Fibroblast of mammary gland (primary cell): ENCODE measurements at regions not wholly inside any gene's neighbourhood (a gene's known extent, or its start where the extent isn't known, plus 50 kb on each side); places are given as distances from the start of the nearest gene placed in this dataset.

ENCODE experiments used
- DNase-seq: peaks from one replicate; pipeline ENCODE4 v3.0.0-alpha.2; 2010; ENCODE audit warnings: low read depth
- H3K4me3 ChIP-seq: 2 replicates; pipeline ENCODE4 v1.5.1; 2011; ENCODE audit warnings: low read depth, mild to moderate bottlenecking, low read length, moderate library complexity; ENCODE audit not compliant: control insufficient read depth
- CTCF ChIP-seq: conservative IDR thresholded peaks from 2 replicates; pipeline ENCODE4 v1.5.1; 2011; ENCODE audit warnings: low read depth, low read length, inconsistent platforms; ENCODE audit not compliant: control insufficient read depth, insufficient read depth

GRCh38 chr7:124489925-124490324 lies 275.7 kb downstream of the GPR37 start:
- H3K4me3 ChIP-seq, result no peak overlapping the region
- no peak for TF ChIP-seq CTCF
- no peak for DNase-seq

- DNase-seq, result no peak
- no peak for TF ChIP-seq CTCF
- H3K4me3 ChIP-seq, result no peak overlapping the region
Measured at GRCh38 chr7:124489082-124489819, 276.3 kb downstream of the GPR37 start.

- no peak overlapping the region for H3K4me3 ChIP-seq
- no peak for DNase-seq
- TF ChIP-seq CTCF, result no peak
Measured at GRCh38 chr7:124482229-124482628, 283.4 kb downstream of the GPR37 start.

GRCh38 chr7:124480821-124481290 lies 284.7 kb downstream of the GPR37 start:
- no peak for DNase-seq
- no peak for TF ChIP-seq CTCF
- H3K4me3 ChIP-seq, result no peak overlapping the region

- H3K4me3 ChIP-seq, result no peak overlapping the region
- DNase-seq, result no peak
- TF ChIP-seq CTCF, result no peak
Measured at GRCh38 chr7:124480036-124480820, 285.4 kb downstream of the GPR37 start.

- TF ChIP-seq CTCF, result no peak
- H3K4me3 ChIP-seq, result no peak overlapping the region
- DNase-seq, result peak; percentile 68
Measured at GRCh38 chr7:124462249-124462648, 303.3 kb downstream of the GPR37 start.

- TF ChIP-seq CTCF, result no peak
- DNase-seq, result no peak
- no peak overlapping the region for H3K4me3 ChIP-seq
Measured at GRCh38 chr7:124460555-124460954, 305.0 kb downstream of the GPR37 start.
